ENCODE measurements at regions not wholly inside any gene's neighbourhood (a gene's known extent, or its start where the extent isn't known, plus 50 kb on each side); places are given as distances from the start of the nearest gene placed in this dataset.

DNA sequence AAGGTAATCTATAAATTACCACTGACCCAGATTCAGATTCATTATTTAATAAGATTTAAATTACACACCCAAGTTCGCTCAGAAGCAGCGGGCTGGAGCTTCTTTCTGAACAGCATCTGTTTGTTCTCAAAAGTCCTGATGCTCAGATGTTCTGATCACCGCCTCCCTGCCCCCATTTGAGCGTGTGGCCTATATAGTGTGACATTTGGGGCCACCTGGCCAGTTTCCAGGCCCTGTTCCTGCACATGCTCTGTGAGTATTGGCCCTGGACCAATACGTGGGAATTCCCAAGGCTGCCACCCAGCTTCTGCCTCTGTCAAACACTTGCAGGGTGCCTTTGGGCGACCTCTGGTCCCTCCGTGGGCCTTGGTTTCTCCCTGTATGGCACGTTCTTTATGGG, 228.8 kb downstream of the TFAP2C start:
- no peaks in the 10 kb centered on the region for H3K4me1 ChIP-seq (ENCODE audit: control insufficient read depth in 1 of 2, insufficient read depth in 1 of 2, low read depth in 1 of 2, low read length in 1 of 2)
- no peaks in the 10 kb centered on the region for H3K36me3 ChIP-seq
- no peaks in the 10 kb centered on the region for H3K9me3 ChIP-seq
- TF ChIP-seq CTCF (IDR thresholded peaks at IDR 0.05): no peak
- no peak overlapping the region for H3K4me3 ChIP-seq (ENCODE audit: low read depth in 1 of 2, low read length in 1 of 2)
- peaks cover 32% of the 10 kb centered on the region for H3K27me3 ChIP-seq
- no peak overlapping the region for H3K27ac ChIP-seq

- TF ChIP-seq CTCF (IDR thresholded peaks at IDR 0.05): no peak
- H3K4me1 ChIP-seq (ENCODE audit: control insufficient read depth in 1 of 2, insufficient read depth in 1 of 2, low read depth in 1 of 2, low read length in 1 of 2): no peaks in the 10 kb centered on the region
Measured at GRCh38 chr20:56859039-56859800, 230.1 kb downstream of the TFAP2C start.

DNA sequence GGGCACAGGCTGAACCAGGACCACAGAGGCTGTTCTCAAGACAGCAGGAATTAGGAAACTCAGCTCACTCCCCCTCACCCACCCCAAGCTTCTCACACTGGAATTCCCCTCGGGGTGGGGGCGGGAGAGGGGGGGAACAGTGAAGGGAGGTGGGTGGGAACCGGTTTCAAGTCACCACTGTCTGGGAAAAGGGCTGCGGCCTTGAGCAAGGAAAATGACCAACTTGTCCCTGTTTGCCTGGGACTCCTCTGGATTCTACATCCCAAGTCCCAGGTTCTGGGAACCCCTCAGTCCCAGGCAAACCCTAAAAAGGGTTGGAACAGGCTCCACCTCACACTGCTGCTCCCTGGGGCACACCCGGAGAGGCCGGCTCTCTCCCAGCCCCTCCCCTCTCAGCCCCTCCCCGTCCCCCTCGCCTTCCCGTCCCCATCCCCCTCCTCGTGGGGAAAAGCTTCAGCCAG, 230.7 kb downstream of the TFAP2C start:
- H3K4me3 ChIP-seq (ENCODE audit: low read depth in 1 of 2, low read length in 1 of 2): no peak overlapping the region
- no peak for TF ChIP-seq CTCF (IDR thresholded peaks at IDR 0.05)
- H3K27me3 ChIP-seq: peaks cover 32% of the 10 kb centered on the region
- no peaks in the 10 kb centered on the region for H3K36me3 ChIP-seq
- H3K9me3 ChIP-seq: no peaks in the 10 kb centered on the region
- H3K4me1 ChIP-seq (ENCODE audit: control insufficient read depth in 1 of 2, insufficient read depth in 1 of 2, low read depth in 1 of 2, low read length in 1 of 2): no peaks in the 10 kb centered on the region
- H3K27ac ChIP-seq: no peak overlapping the region

More at GRCh38 chr20:56859039-56859800, 230.1 kb downstream of the TFAP2C start:
- Histone ChIP-seq H3K27me3 (peaks cover 32% of the 10 kb centered on the region), H3K9me3 (no peaks in the 10 kb centered on the region), H3K4me3 (ENCODE audit: low read depth in 1 of 2, low read length in 1 of 2) (no peak overlapping the region), H3K36me3 (no peaks in the 10 kb centered on the region), H3K27ac (no peak overlapping the region)

GRCh38 chr20:56860413-56860812, 231.3 kb downstream of the TFAP2C start:
- peaks cover 32% of the 10 kb centered on the region for H3K27me3 ChIP-seq
- no peak for TF ChIP-seq CTCF (IDR thresholded peaks at IDR 0.05)
- H3K27ac ChIP-seq: no peak overlapping the region
- H3K9me3 ChIP-seq: no peaks in the 10 kb centered on the region
- H3K4me3 ChIP-seq (ENCODE audit: low read depth in 1 of 2, low read length in 1 of 2): no peak overlapping the region
- no peaks in the 10 kb centered on the region for H3K36me3 ChIP-seq
- H3K4me1 ChIP-seq (ENCODE audit: control insufficient read depth in 1 of 2, insufficient read depth in 1 of 2, low read depth in 1 of 2, low read length in 1 of 2): no peaks in the 10 kb centered on the region

GRCh38 chr20:56861590-56861989, 232.5 kb downstream of the TFAP2C start:
- H3K36me3 ChIP-seq: no peaks in the 10 kb centered on the region
- no peak for TF ChIP-seq CTCF (IDR thresholded peaks at IDR 0.05)
- H3K4me3 ChIP-seq (ENCODE audit: low read depth in 1 of 2, low read length in 1 of 2): no peak overlapping the region
- H3K27me3 ChIP-seq: peaks cover 32% of the 10 kb centered on the region
- no peaks in the 10 kb centered on the region for H3K9me3 ChIP-seq
- no peaks in the 10 kb centered on the region for H3K4me1 ChIP-seq (ENCODE audit: control insufficient read depth in 1 of 2, insufficient read depth in 1 of 2, low read depth in 1 of 2, low read length in 1 of 2)
- H3K27ac ChIP-seq: no peak overlapping the region
